ENCODE measurements at regions not wholly inside any gene's neighbourhood (a gene's known extent, or its start where the extent isn't known, plus 50 kb on each side); places are given as distances from the start of the nearest gene placed in this dataset.
"Not testable (repeated sequence)": the region's sequence is repeated elsewhere in the genome, so short reads cannot be mapped to it uniquely, and the experiment has no call there.

DNA sequence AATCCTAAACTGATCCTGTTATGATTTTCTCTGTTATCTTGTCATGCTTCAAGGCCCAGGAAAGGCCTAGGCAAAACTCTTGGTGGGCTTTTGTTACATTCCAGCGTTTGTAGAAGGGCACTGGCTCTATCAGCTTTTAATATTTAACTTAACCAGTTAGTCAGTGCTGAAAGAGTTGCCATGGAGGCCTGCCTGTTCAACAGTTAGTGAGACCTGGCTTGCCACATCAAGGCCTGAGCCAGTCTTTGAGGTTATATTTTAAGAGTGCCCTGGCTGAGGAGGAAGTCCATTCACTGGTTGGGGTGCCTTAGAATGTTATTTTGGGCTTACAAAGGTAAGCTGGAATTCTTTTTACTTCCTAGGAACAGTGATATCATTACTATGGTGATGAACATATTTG, 144.1 kb upstream of the NRG3 start:
- 0% methylated on average over 1 of the region's 1 CpG; no CpG with 5 or more reads in 1 of the 2 donors for WGBS, 2 donors
- H3K9me3 ChIP-seq, result peaks cover 0 to 9% (median 0%) of the 10 kb centered on the region in 4 donors
- TF ChIP-seq EP300 (IDR thresholded peaks at IDR 0.05), result no peak
- no peak for TF ChIP-seq POLR2AphosphoS5 (IDR thresholded peaks at IDR 0.05)
- TF ChIP-seq POLR2A (IDR thresholded peaks at IDR 0.05), result no peak
- TF ChIP-seq CTCF (IDR thresholded peaks at IDR 0.05), result no peak
- H3K27me3 ChIP-seq, result no peaks in the 10 kb centered on the region
- DNase-seq, result no peak
- no peak overlapping the region for H3K27ac ChIP-seq
- H3K4me1 ChIP-seq, result no peaks in the 10 kb centered on the region
- ATAC-seq (ENCODE audit: low FRiP score in 2 of 2), result no peak
- H3K4me3 ChIP-seq, result no peak overlapping the region
- no peaks in the 10 kb centered on the region for H3K36me3 ChIP-seq

- H3K4me3 ChIP-seq, result no peak overlapping the region
- WGBS, 2 donors, result 55 to 70% methylated on average over 1 of the region's 1 CpG
Measured at GRCh38 chr10:81733542-81733941, 141.5 kb upstream of the NRG3 start.

GRCh38 chr10:81735167-81735566, 139.8 kb upstream of the NRG3 start:
- 72 to 80% methylated on average over 7 to 9 of the region's 9 CpGs for WGBS, 2 donors
- ATAC-seq (ENCODE audit: low FRiP score in 2 of 2); H3K4me1 ChIP-seq; H3K36me3 ChIP-seq; H3K4me3 ChIP-seq; H3K27ac ChIP-seq; H3K9me3 ChIP-seq; H3K27me3 ChIP-seq: not testable (repeated sequence)
- DNase-seq, result peak in 1 of 2 donors; percentile 34

More at GRCh38 chr10:81733542-81733941, 141.5 kb upstream of the NRG3 start:
- H3K27ac ChIP-seq, result no peak overlapping the region
- no peak for ATAC-seq (ENCODE audit: low FRiP score in 2 of 2)
- no peaks in the 10 kb centered on the region for H3K36me3 ChIP-seq
- H3K4me1 ChIP-seq, result no peaks in the 10 kb centered on the region
- no peaks in the 10 kb centered on the region for H3K27me3 ChIP-seq
- DNase-seq, result no peak
- TF ChIP-seq POLR2A (IDR thresholded peaks at IDR 0.05) (no peak), EP300 (IDR thresholded peaks at IDR 0.05) (no peak), POLR2AphosphoS5 (IDR thresholded peaks at IDR 0.05) (no peak), CTCF (IDR thresholded peaks at IDR 0.05) (no peak)
- H3K9me3 ChIP-seq, result peaks cover 0 to 9% (median 0%) of the 10 kb centered on the region in 4 donors

DNA sequence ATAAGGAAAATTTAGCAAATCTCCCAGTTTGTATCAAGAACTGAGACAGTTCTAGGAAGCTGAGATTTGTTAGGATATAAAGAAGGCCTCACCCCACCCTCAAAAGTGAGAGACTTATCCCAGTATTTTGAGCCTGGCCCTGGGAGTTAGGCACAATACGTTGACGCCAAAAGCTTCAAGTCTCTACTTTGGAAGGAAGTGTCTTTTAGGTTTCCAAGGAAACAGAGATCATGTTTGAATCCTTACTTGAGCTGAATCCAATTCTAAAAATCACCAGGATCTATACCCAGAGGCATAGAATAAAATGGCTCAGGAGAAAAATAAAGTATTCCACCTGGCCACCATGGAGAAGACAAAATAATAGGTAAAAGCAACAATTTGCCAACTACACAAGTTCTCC, 115.9 kb upstream of the NRG3 start:
- DNase-seq, result no peak
- Histone ChIP-seq H3K27ac (no peak overlapping the region), H3K9me3 (no peaks in the 10 kb centered on the region), H3K27me3 (no peaks in the 10 kb centered on the region), H3K4me3 (no peak overlapping the region), H3K4me1 (no peaks in the 10 kb centered on the region), H3K36me3 (no peaks in the 10 kb centered on the region)
- 98 to 100% methylated on average over 2 of the region's 2 CpGs for WGBS, 2 donors
- TF ChIP-seq POLR2A (IDR thresholded peaks at IDR 0.05) (no peak), EP300 (IDR thresholded peaks at IDR 0.05) (no peak), POLR2AphosphoS5 (IDR thresholded peaks at IDR 0.05) (no peak), CTCF (IDR thresholded peaks at IDR 0.05) (no peak)
- no peak for ATAC-seq (ENCODE audit: low FRiP score in 2 of 2)

- no peaks in the 10 kb centered on the region for H3K36me3 ChIP-seq
- H3K4me3 ChIP-seq, result no peak overlapping the region
- 92 to 94% methylated on average over 14 to 31 of the region's 31 CpGs for WGBS, 2 donors
- H3K9me3 ChIP-seq, result peaks cover 0 to 10% (median 0%) of the 10 kb centered on the region in 4 donors
- peak; percentile 17 to 46 for ATAC-seq (ENCODE audit: low FRiP score in 2 of 2)
- no peaks in the 10 kb centered on the region for H3K27me3 ChIP-seq
- H3K27ac ChIP-seq, result no peak overlapping the region
- TF ChIP-seq POLR2AphosphoS5 (IDR thresholded peaks at IDR 0.05) (no peak), EP300 (IDR thresholded peaks at IDR 0.05) (no peak), POLR2A (IDR thresholded peaks at IDR 0.05) (no peak), CTCF (IDR thresholded peaks at IDR 0.05) (no peak)
- no peaks in the 10 kb centered on the region for H3K4me1 ChIP-seq
- DNase-seq, result peak in 1 of 2 donors; percentile 65
Measured at GRCh38 chr10:81784111-81784597, 90.8 kb upstream of the NRG3 start.
